Epithelial cell of esophagus (primary cell): ENCODE measurements at regions not wholly inside any gene's neighbourhood (a gene's known extent, or its start where the extent isn't known, plus 50 kb on each side); places are given as distances from the start of the nearest gene placed in this dataset.

ENCODE experiments used
- DNase-seq: peaks from one replicate; pipeline ENCODE4 v3.0.0; 2010; ENCODE audit warnings: low read depth
- H3K4me3 ChIP-seq: 2 replicates; pipeline ENCODE4 v1.5.1; 2011; ENCODE audit warnings: mild to moderate bottlenecking, low read length, control low read depth
- CTCF ChIP-seq: IDR thresholded peaks from 2 replicates; pipeline ENCODE4 v1.5.1; 2011; ENCODE audit warnings: low read depth, mild to moderate bottlenecking, low read length, control low read depth, inconsistent platforms; ENCODE audit not compliant: insufficient read depth; ENCODE audit errors: missing control alignments

- H3K4me3 ChIP-seq = no peak overlapping the region
- DNase-seq = no peak
- no peak for TF ChIP-seq CTCF
These were observed 333.0 kb upstream of the DDI1 start for GRCh38 chr11:103703437-103703836.

GRCh38 chr11:103703954-103704353 is 332.5 kb upstream of the DDI1 start:
- no peak overlapping the region for H3K4me3 ChIP-seq
- no peak for TF ChIP-seq CTCF
- DNase-seq = no peak

GRCh38 chr11:103705642-103706041 is 330.8 kb upstream of the DDI1 start:
- DNase-seq = no peak
- no peak for TF ChIP-seq CTCF
- H3K4me3 ChIP-seq = no peak overlapping the region

GRCh38 chr11:103709371-103709770 is 327.1 kb upstream of the DDI1 start:
- H3K4me3 ChIP-seq = no peak overlapping the region
- DNase-seq = no peak
- no peak for TF ChIP-seq CTCF

- no peak for TF ChIP-seq CTCF
- no peak overlapping the region for H3K4me3 ChIP-seq
- peak; percentile 3 for DNase-seq
These were observed 322.2 kb upstream of the DDI1 start for GRCh38 chr11:103714246-103714645.

- H3K4me3 ChIP-seq = no peak overlapping the region
- no peak for DNase-seq
- TF ChIP-seq CTCF = no peak
These were observed 320.1 kb upstream of the DDI1 start for GRCh38 chr11:103716363-103716762.

GRCh38 chr11:103727262-103727661 is 309.2 kb upstream of the DDI1 start:
- TF ChIP-seq CTCF = no peak
- no peak for DNase-seq
- H3K4me3 ChIP-seq = no peak overlapping the region
